GM19240 (cell line): ENCODE measurements at regions not wholly inside any gene's neighbourhood (a gene's known extent, or its start where the extent isn't known, plus 50 kb on each side); places are given as distances from the start of the nearest gene placed in this dataset.

Experiments used
- DNase-seq: peaks from one replicate; pipeline ENCODE4 v3.0.0; 2011; ENCODE audit warnings: low spot score; ENCODE audit not compliant: insufficient read length

GRCh38 chr2:22798386-22798785 is 586.6 kb upstream of the KLHL29 start:
- DNase-seq = no peak

GRCh38 chr2:22800412-22800811 is 584.6 kb upstream of the KLHL29 start:
- no peak for DNase-seq

GRCh38 chr2:22801071-22801470 is 583.9 kb upstream of the KLHL29 start:
- no peak for DNase-seq

- no peak for DNase-seq
Observed at GRCh38 chr2:22801970-22802369, 583.0 kb upstream of the KLHL29 start.

GRCh38 chr2:22807872-22808271 is 577.1 kb upstream of the KLHL29 start:
- DNase-seq = no peak

GRCh38 chr2:22810602-22811001 is 574.4 kb upstream of the KLHL29 start:
- DNase-seq = no peak

DNA sequence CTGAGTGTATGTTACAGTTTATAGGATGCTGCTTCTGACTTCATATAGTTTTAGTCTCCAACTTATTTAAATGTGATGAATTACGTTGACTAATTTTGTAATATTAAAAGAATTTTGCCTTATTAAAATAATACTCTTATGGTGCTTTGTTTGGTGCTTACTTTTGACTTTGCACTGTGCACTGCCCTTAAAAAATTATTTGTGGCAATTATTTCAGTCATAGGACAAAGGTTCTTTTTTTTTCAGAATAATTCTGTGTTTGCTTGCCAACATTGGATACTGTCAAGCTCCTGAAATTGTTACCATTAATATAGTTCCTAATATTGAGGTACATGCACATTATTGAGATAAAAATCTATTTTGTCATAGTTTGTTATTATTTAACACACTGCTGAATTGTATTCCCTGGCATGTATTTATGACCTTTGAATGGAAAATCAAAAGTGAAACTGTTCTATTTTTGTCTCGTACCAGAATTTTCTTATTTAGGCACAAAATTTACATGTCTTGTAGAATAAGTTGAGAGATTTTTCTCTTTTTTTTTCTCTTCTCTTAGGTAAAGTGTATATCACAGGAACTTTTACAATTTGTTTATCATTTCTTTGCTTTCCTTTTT is 572.8 kb upstream of the KLHL29 start:
- DNase-seq = no peak

- DNase-seq = no peak
Observed at GRCh38 chr2:22817197-22817596, 567.8 kb upstream of the KLHL29 start.

DNA sequence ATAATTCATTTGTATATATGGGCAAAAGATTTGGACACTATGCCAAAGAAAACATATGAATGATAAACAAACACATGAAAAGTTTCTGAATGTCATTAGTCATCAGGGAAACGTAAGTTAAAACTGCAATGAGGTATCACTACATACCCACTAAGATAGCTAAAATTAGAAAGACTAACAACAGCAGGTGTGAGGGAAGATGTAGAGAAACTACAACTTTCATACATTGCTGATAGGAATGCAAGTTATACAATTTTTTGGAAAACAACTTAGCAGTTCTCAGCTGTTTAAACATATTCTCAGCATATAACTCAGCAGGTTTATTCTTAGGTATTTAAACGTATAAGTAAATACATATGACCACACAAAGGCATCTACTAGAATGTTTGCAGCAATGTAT is 563.5 kb upstream of the KLHL29 start:
- DNase-seq = no peak

DNA sequence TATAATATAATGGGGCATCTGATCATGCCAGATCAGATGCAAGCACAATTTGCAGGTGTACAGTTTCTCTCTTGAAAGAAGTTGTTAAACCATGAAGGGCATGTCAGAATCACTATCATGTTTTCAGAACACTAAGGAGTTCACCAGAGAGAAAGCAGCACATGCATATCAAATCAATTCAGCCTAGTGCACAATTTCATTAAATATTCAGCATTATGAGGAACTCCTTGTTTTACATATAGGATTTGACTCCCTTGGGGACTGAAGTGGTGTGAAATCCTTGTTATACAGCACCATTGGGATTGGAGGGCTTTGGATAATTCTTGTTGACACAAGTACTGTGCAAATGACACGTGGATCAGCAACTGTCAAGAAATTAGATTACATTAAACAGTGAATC is 562.1 kb upstream of the KLHL29 start:
- no peak for DNase-seq

- DNase-seq = no peak
Observed at GRCh38 chr2:22824618-22825017, 560.4 kb upstream of the KLHL29 start.

GRCh38 chr2:22826703-22827102 is 558.3 kb upstream of the KLHL29 start:
- no peak for DNase-seq

DNA sequence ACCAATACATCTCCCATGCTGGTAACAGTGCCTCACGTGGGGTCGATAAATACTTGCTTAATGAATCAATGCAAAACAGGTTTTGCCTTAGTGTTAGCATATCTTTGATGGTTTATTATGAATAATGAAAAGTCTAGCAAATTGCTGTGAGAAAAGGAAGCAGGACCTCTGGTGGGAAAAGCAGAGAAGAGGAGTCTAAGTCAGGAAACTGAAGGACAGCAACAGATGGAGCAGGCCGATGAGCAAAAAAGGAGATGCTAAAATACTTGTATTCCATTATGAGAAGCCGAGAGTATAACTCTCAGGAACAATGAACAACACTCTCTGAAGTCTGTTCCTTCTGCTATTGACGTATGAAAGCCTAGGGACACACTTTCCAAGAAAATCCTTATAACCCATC is 555.2 kb upstream of the KLHL29 start:
- DNase-seq = no peak

DNA sequence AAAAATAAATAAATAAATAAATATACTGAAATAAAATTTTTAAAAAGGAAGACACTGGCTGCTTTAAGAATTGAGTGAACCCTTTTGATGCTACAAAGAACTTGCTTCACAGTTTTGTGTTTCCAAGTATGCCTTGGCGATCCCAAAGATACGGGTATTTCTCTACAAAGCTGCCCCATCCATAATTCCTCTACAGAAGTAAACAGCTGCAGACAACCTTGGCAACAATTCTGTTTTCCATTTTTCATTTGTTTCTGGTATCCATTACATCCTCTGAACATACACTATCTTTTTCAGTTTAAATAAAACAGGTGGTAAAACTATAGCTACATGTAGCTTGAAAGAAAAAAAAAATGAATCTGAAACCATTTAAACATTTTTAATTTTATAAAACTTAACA is 552.8 kb upstream of the KLHL29 start:
- no peak for DNase-seq

- no peak for DNase-seq
Observed at GRCh38 chr2:22838461-22838860, 546.5 kb upstream of the KLHL29 start.

- no peak for DNase-seq
Observed at GRCh38 chr2:22842205-22842869, 542.6 kb upstream of the KLHL29 start.

- DNase-seq = no peak
Observed at GRCh38 chr2:22843919-22844537, 541.0 kb upstream of the KLHL29 start.

- no peak for DNase-seq
Observed at GRCh38 chr2:22850310-22850709, 534.7 kb upstream of the KLHL29 start.

- DNase-seq = no peak
Observed at GRCh38 chr2:22854588-22854987, 530.4 kb upstream of the KLHL29 start.

DNA sequence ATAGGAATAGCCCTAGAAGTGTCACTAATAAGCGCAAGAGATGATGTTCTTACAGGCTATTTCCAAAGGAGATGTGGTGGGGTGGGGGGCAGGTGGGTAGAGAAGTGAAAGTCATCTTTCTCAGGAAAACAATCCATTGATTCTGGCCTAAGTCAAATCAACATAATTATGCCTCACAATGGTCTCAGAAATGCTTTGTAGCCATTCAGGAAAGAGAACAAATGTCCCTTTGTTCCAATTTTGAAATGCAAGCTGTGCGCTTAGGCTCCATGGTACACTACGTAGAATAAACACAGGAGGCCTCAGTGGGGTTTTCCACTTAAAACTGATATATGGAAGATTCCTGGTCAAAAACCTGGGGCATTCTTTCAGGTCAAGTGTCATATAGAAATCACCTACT is 529.9 kb upstream of the KLHL29 start:
- no peak for DNase-seq

DNA sequence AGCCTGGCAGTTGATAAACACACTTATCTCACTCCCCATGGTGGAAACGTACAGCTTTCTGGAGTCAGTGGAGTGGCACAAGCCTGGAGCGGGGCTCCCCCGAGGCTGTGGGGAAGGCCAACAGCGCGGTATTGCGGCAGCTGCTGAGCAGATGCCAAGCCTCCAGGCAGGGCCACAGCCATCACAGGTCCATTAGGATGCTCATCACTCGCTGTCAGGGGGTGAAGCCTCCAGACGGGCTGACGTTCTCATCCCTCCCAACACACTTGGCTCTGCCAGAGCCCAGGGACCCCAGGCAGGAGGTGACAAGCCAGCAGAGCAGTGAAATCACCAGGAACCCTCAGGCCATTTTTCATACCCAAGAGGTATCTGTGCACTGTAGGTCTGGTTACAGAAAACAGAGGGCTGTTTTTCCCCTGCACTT is 529.2 kb upstream of the KLHL29 start:
- DNase-seq = no peak

- no peak for DNase-seq
Observed at GRCh38 chr2:22867973-22868372, 517.0 kb upstream of the KLHL29 start.

DNA sequence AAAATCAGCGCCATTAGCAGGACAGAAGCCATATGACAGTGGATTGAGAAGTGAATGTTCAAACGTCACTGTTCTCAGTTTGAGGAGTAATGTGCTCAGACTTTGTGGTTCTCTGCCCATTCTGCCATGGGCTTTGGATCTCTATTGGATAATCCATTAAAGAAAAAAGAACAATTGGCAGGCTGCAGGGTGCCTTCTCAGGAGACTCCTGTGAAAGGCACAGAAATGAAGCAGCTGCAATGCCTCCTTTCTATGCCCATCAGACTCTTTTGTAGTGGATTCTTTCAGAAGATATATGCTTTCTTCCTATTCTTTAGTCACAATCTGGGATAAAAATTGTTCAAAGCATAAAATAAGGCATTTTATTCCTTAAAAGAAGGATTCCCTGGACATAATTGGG is 506.9 kb upstream of the KLHL29 start:
- no peak for DNase-seq
